ENCODE measurements at regions not wholly inside any gene's neighbourhood (a gene's known extent, or its start where the extent isn't known, plus 50 kb on each side); places are given as distances from the start of the nearest gene placed in this dataset.

DNA sequence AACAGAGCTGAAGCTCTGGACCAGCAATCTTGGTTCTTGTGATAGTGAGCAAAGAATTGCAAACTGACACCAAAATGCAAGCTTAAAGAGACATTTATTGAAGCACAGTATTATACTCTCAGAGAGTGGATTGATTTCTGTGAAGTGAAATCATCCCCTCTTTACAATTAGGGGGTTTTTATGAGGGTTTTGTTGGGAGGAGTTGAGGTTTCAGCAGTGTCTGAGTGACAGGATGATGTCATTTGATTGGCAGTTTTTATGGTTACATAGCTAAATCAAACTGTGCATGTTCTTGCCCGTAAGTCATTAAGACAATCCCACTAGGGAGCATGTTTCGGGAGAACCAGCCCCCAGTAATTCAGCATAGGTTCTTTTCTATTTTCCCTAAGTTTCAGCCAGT, 1200.5 kb downstream of the SI start:
- Mint-ChIP-seq H3K4me3 (no peak overlapping the region), H3K27me3 (no peaks in the 10 kb centered on the region), H3K36me3 (no peaks in the 10 kb centered on the region), H3K4me1 (ENCODE audit: unreplicated experiment) (no peaks in the 10 kb centered on the region), H3K27ac (no peak overlapping the region), H3K9me3 (no peaks in the 10 kb centered on the region)
- TF ChIP-seq, protein P1, sequence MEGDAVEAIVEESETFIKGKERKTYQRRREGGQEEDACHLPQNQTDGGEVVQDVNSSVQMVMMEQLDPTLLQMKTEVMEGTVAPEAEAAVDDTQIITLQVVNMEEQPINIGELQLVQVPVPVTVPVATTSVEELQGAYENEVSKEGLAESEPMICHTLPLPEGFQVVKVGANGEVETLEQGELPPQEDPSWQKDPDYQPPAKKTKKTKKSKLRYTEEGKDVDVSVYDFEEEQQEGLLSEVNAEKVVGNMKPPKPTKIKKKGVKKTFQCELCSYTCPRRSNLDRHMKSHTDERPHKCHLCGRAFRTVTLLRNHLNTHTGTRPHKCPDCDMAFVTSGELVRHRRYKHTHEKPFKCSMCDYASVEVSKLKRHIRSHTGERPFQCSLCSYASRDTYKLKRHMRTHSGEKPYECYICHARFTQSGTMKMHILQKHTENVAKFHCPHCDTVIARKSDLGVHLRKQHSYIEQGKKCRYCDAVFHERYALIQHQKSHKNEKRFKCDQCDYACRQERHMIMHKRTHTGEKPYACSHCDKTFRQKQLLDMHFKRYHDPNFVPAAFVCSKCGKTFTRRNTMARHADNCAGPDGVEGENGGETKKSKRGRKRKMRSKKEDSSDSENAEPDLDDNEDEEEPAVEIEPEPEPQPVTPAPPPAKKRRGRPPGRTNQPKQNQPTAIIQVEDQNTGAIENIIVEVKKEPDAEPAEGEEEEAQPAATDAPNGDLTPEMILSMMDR (conservative IDR thresholded peaks at IDR 0.05) = no peak
- DNase-seq (ENCODE audit: extremely low spot score, unreplicated experiment) = no peak

DNA sequence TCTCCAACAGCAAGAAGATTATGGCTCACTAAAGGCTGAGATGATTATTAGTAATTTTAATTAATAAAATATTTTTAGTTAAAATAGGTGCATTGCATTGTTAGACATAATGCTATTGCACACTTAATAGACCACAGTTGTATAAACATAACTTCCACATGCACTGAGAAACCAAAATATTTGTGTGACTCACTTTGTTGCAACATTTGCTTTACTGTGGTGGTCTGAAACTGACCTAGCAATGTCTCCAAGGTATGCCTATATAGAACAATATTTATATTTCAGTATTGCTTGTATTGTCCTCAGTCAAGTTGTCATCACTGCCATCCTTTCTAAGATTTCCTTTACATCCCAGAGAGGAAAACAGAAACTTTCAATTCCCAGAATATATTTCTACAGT, 1215.2 kb downstream of the SI start:
- no peaks in the 10 kb centered on the region for H3K27me3 Mint-ChIP-seq
- H3K4me3 Mint-ChIP-seq = no peak overlapping the region
- TF ChIP-seq, protein P1 (conservative IDR thresholded peaks at IDR 0.05) = no peak
- no peak for DNase-seq (ENCODE audit: extremely low spot score, unreplicated experiment)
- no peaks in the 10 kb centered on the region for H3K4me1 Mint-ChIP-seq (ENCODE audit: unreplicated experiment)
- H3K9me3 Mint-ChIP-seq = no peaks in the 10 kb centered on the region
- no peak overlapping the region for H3K27ac Mint-ChIP-seq
- H3K36me3 Mint-ChIP-seq = no peaks in the 10 kb centered on the region

DNA sequence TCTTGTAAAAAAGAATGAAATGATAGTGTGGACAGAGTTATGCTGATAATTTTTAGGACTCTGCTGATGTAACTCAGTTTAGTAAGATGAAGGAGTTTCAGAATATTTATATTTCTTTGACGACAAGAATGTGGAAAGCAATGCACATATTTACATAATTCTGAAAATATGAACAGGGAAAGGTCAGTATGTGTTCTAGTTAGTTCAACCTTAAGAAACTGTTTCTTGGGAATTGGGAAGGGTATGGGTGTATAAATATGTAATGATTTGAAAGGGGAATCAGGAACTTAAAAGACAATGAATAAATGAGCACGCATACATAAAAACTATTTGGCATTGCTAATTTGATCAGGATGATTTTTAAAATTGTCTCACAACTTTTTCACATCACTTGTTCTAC, 1226.1 kb downstream of the SI start:
- H3K27ac Mint-ChIP-seq = no peak overlapping the region
- H3K36me3 Mint-ChIP-seq = no peaks in the 10 kb centered on the region
- H3K9me3 Mint-ChIP-seq = peaks cover 6% of the 10 kb centered on the region
- no peak overlapping the region for H3K4me3 Mint-ChIP-seq
- H3K27me3 Mint-ChIP-seq = no peaks in the 10 kb centered on the region
- TF ChIP-seq, protein P1 (conservative IDR thresholded peaks at IDR 0.05) = no peak
- no peak for DNase-seq (ENCODE audit: extremely low spot score, unreplicated experiment)
- H3K4me1 Mint-ChIP-seq (ENCODE audit: unreplicated experiment) = no peaks in the 10 kb centered on the region

DNA sequence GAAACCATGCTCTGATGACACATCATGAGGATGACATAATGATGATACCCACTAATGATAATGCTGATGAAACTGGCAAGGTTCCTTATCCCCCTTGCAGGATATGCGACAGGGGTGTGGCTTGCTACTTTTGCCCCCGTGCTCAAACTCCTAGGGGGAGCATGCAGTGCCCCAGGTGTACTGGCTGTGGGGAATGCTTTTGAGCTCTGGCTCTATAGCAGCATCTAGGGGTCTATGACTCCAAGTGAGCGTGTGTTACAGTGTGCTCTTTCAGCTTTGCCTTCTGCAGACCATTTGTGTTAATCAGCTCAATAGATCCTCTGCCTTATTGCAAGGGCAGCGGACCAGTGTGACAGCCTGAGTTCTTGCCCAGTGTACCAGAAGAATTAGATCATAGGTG, 1239.5 kb downstream of the SI start:
- H3K36me3 Mint-ChIP-seq = no peaks in the 10 kb centered on the region
- no peaks in the 10 kb centered on the region for H3K9me3 Mint-ChIP-seq
- no peaks in the 10 kb centered on the region for H3K27me3 Mint-ChIP-seq
- H3K4me1 Mint-ChIP-seq (ENCODE audit: unreplicated experiment) = no peaks in the 10 kb centered on the region
- no peak overlapping the region for H3K27ac Mint-ChIP-seq
- H3K4me3 Mint-ChIP-seq = no peak overlapping the region
- TF ChIP-seq, protein P1 (conservative IDR thresholded peaks at IDR 0.05) = no peak
- no peak for DNase-seq (ENCODE audit: extremely low spot score, unreplicated experiment)

DNA sequence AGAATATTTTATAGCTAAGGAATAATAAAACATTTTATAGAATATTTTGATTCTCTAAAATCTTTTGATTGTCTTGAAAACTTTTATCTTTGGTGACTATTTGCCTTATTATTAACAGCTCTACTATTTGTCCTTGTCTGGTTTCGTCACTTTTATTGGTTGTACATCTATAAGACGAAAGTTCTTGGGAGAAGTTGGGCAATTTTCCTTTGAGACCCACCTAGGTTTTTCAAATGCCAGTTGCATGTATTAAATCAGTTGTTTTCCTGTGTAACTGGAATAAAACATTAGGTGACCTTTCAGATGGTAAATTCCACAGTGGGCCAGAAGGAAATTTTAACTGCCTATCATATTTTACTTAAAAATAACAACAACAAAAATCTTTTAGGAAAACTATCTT, 1245.7 kb downstream of the SI start:
- TF ChIP-seq, protein P1 (conservative IDR thresholded peaks at IDR 0.05) = no peak
- Mint-ChIP-seq H3K27me3 (no peaks in the 10 kb centered on the region), H3K27ac (no peak overlapping the region), H3K36me3 (no peaks in the 10 kb centered on the region), H3K4me3 (no peak overlapping the region), H3K9me3 (no peaks in the 10 kb centered on the region), H3K4me1 (ENCODE audit: unreplicated experiment) (no peaks in the 10 kb centered on the region)
- DNase-seq (ENCODE audit: extremely low spot score, unreplicated experiment) = no peak

DNA sequence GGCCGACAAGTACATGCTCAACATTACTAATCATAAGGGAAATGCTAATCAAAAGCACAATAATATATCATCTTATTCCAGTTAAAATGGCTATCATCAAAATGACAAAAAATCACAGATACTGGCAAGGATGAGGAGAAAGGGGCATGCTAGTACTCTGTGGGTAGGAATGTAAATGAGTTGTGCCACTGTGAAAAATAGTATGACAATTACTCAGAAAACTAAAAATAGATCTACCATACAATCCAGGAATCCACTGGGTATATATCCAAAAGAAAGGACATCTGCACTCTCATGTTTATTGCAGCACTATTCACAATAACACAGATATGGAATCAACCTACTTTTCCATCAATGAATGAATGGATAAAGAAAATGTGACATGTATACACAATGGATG, 1256.5 kb downstream of the SI start:
- no peaks in the 10 kb centered on the region for H3K4me1 Mint-ChIP-seq (ENCODE audit: unreplicated experiment)
- H3K4me3 Mint-ChIP-seq = no peak overlapping the region
- no peaks in the 10 kb centered on the region for H3K9me3 Mint-ChIP-seq
- DNase-seq (ENCODE audit: extremely low spot score, unreplicated experiment) = no peak
- TF ChIP-seq, protein P1 (conservative IDR thresholded peaks at IDR 0.05) = no peak
- H3K27me3 Mint-ChIP-seq = no peaks in the 10 kb centered on the region
- no peak overlapping the region for H3K27ac Mint-ChIP-seq
- no peaks in the 10 kb centered on the region for H3K36me3 Mint-ChIP-seq
